Loucy (cell line): ENCODE measurements at regions not wholly inside any gene's neighbourhood (a gene's known extent, or its start where the extent isn't known, plus 50 kb on each side); places are given as distances from the start of the nearest gene placed in this dataset.

Experiments used
- EZH2phosphoT487 ChIP-seq: fragments of 200-600 bp; IDR thresholded peaks from 2 replicates; pipeline ENCODE4 v1.6.1; 2018; ENCODE audit warnings: antibody characterized with exemption, mild to moderate bottlenecking, moderate library complexity, borderline replicate concordance
- TF ChIP-seq, protein P1 (sequence below): fragments of 200-600 bp; sonication (generic); conservative IDR thresholded peaks from 2 replicates; pipeline ENCODE4 v1.5.1; 2014; ENCODE audit warnings: mild to moderate bottlenecking, antibody characterized with exemption, low read length

DNA sequence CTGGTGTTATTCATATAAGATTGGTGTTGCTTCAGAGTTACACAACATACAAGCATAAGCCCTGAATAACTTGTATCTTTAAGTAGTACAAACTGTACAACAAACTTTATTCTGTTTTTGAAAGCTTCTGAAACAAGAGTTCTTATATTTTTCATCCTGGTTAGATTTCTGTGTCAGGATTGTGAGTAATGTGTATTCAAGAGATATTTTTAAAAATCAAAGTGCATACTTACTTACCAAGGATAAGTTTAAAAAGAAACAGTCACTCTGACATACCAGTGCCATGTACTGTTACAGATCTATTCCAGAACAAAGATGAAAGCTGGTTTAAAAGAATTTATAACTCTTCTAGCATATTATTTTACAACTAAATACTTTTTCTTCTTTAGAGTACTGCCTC is 755.1 kb downstream of the ZPLD1 start:
- TF ChIP-seq, protein P1, sequence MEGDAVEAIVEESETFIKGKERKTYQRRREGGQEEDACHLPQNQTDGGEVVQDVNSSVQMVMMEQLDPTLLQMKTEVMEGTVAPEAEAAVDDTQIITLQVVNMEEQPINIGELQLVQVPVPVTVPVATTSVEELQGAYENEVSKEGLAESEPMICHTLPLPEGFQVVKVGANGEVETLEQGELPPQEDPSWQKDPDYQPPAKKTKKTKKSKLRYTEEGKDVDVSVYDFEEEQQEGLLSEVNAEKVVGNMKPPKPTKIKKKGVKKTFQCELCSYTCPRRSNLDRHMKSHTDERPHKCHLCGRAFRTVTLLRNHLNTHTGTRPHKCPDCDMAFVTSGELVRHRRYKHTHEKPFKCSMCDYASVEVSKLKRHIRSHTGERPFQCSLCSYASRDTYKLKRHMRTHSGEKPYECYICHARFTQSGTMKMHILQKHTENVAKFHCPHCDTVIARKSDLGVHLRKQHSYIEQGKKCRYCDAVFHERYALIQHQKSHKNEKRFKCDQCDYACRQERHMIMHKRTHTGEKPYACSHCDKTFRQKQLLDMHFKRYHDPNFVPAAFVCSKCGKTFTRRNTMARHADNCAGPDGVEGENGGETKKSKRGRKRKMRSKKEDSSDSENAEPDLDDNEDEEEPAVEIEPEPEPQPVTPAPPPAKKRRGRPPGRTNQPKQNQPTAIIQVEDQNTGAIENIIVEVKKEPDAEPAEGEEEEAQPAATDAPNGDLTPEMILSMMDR: no peak
- no peak for TF ChIP-seq EZH2phosphoT487
